ENCODE measurements at regions not wholly inside any gene's neighbourhood (a gene's known extent, or its start where the extent isn't known, plus 50 kb on each side); places are given as distances from the start of the nearest gene placed in this dataset.

DNA sequence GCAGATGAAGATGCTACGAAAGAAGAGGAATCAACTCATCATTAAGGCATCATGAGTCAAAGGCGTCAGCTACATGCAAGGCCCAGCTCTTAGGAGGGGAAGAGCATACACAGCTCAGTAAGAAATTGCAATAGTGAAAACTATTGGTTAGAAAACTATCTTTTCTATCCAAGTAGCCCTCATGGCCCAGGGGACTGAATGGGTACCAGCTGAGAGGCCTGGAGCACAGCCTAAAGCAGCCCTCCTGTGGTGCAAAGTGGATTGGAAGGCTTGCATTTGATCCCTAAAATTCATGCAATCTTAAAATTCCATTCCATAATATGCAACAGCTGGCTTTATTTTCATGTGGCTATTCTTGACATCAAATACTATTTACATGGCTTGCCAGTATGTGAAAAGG is 251.8 kb upstream of the USP24 start:
- H3K27ac ChIP-seq (ENCODE audit: low read depth, low read length, poor library complexity, severe bottlenecking) = no peak overlapping the region
- H3K4me2 ChIP-seq (ENCODE audit: low read length) = no peak overlapping the region
- no peaks in the 10 kb centered on the region for H3K4me1 ChIP-seq (ENCODE audit: insufficient read depth, low read length, severe bottlenecking)
- no peak overlapping the region for H3K4me3 ChIP-seq (ENCODE audit: low read depth, low read length, poor library complexity, severe bottlenecking)
- H3K79me2 ChIP-seq (ENCODE audit: insufficient read depth, low read length) = no peaks in the 10 kb centered on the region
- no peak for TF ChIP-seq EZH2 (IDR thresholded peaks at IDR 0.05; ENCODE audit: borderline replicate concordance, low read length)
- TF ChIP-seq, protein P1, sequence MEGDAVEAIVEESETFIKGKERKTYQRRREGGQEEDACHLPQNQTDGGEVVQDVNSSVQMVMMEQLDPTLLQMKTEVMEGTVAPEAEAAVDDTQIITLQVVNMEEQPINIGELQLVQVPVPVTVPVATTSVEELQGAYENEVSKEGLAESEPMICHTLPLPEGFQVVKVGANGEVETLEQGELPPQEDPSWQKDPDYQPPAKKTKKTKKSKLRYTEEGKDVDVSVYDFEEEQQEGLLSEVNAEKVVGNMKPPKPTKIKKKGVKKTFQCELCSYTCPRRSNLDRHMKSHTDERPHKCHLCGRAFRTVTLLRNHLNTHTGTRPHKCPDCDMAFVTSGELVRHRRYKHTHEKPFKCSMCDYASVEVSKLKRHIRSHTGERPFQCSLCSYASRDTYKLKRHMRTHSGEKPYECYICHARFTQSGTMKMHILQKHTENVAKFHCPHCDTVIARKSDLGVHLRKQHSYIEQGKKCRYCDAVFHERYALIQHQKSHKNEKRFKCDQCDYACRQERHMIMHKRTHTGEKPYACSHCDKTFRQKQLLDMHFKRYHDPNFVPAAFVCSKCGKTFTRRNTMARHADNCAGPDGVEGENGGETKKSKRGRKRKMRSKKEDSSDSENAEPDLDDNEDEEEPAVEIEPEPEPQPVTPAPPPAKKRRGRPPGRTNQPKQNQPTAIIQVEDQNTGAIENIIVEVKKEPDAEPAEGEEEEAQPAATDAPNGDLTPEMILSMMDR (IDR thresholded peaks at IDR 0.05; ENCODE audit: low read length) = no peak
- no peaks in the 10 kb centered on the region; the same call in 1 of the 2 replicates for H3K27me3 ChIP-seq (ENCODE audit: insufficient read depth, low read length)
- no peaks in the 10 kb centered on the region for H4K20me1 ChIP-seq (ENCODE audit: insufficient read depth, low read length)
- no peak overlapping the region for H3K9ac ChIP-seq (ENCODE audit: low read length)
- no peaks in the 10 kb centered on the region for H3K9me2 ChIP-seq (ENCODE audit: low read depth, low read length)
- H3F3A ChIP-seq (ENCODE audit: insufficient read depth, low read length) = no peaks in the 10 kb centered on the region
- no peaks in the 10 kb centered on the region for H3K9me3 ChIP-seq (ENCODE audit: low read length)
- H2AFZ ChIP-seq (ENCODE audit: low read length) = no peak overlapping the region
- no peaks in the 10 kb centered on the region for H3K36me3 ChIP-seq (ENCODE audit: insufficient read depth, low read length)

DNA sequence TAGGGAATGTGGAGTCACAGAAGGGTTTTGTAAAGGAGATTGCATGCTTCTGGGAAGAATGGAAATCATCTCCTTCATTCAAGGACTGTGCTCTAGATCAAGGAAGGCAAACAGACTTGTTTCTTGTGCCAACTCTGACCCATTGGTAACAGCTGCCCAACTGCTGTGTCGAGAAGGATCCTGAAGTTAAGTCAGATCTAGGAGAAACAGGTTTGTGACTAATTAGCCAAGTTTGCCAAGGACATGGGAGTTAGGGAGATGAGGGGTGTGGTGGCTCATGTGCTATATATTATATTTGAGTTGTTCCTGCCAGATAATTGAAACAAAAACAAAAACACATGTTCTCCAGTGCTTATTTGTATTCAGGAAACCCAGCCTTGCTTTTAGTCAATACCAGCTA is 251.2 kb upstream of the USP24 start:
- Histone ChIP-seq H3F3A (ENCODE audit: insufficient read depth, low read length) (no peaks in the 10 kb centered on the region), H3K36me3 (ENCODE audit: insufficient read depth, low read length) (no peaks in the 10 kb centered on the region), H3K27ac (ENCODE audit: low read depth, low read length, poor library complexity, severe bottlenecking) (no peak overlapping the region), H3K27me3 (ENCODE audit: insufficient read depth, low read length) (no peaks in the 10 kb centered on the region; the same call in 1 of the 2 replicates), H4K20me1 (ENCODE audit: insufficient read depth, low read length) (no peaks in the 10 kb centered on the region), H3K79me2 (ENCODE audit: insufficient read depth, low read length) (no peaks in the 10 kb centered on the region), H2AFZ (ENCODE audit: low read length) (no peak overlapping the region), H3K4me1 (ENCODE audit: insufficient read depth, low read length, severe bottlenecking) (no peaks in the 10 kb centered on the region), H3K4me2 (ENCODE audit: low read length) (no peak overlapping the region), H3K9me3 (ENCODE audit: low read length) (no peaks in the 10 kb centered on the region), H3K4me3 (ENCODE audit: low read depth, low read length, poor library complexity, severe bottlenecking) (no peak overlapping the region), H3K9ac (ENCODE audit: low read length) (no peak overlapping the region), H3K9me2 (ENCODE audit: low read depth, low read length) (no peaks in the 10 kb centered on the region)
- TF ChIP-seq EZH2 (IDR thresholded peaks at IDR 0.05; ENCODE audit: borderline replicate concordance, low read length) = no peak

DNA sequence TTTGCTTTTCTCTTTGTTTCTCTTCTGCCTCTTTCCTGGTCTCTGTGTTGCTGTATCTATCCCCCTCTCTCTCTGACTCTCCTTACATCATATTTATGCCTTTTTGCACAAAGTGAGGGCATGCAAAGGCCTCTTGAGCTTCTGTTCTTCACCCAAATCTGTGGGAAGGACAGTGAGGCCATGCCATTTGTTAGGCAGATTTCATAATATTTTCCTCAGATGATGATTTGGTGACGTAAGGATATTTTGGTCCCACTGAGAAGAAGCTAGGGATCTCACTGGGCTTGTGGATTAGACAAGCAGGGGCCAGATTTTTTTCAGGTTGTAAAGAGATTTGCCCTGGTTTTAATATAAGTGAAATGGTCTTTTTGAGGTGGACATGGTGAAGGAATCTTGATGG is 249.4 kb upstream of the USP24 start:
- Histone ChIP-seq H3K9ac (ENCODE audit: low read length) (no peak overlapping the region), H3K27ac (ENCODE audit: low read depth, low read length, poor library complexity, severe bottlenecking) (no peak overlapping the region)

More for the DNA sequence above, 249.4 kb upstream of the USP24 start:
- no peaks in the 10 kb centered on the region for H3K79me2 ChIP-seq (ENCODE audit: insufficient read depth, low read length)
- no peak overlapping the region for H3K4me2 ChIP-seq (ENCODE audit: low read length)
- no peaks in the 10 kb centered on the region for H4K20me1 ChIP-seq (ENCODE audit: insufficient read depth, low read length)
- no peak overlapping the region for H2AFZ ChIP-seq (ENCODE audit: low read length)
- H3K4me1 ChIP-seq (ENCODE audit: insufficient read depth, low read length, severe bottlenecking) = no peaks in the 10 kb centered on the region
- no peaks in the 10 kb centered on the region; the same call in 1 of the 2 replicates for H3K27me3 ChIP-seq (ENCODE audit: insufficient read depth, low read length)
- H3K9me3 ChIP-seq (ENCODE audit: low read length) = no peaks in the 10 kb centered on the region
- no peaks in the 10 kb centered on the region for H3K36me3 ChIP-seq (ENCODE audit: insufficient read depth, low read length)
- TF ChIP-seq EZH2 (IDR thresholded peaks at IDR 0.05; ENCODE audit: borderline replicate concordance, low read length) = no peak
- TF ChIP-seq, protein P1 (IDR thresholded peaks at IDR 0.05; ENCODE audit: low read length) = no peak
- H3K4me3 ChIP-seq (ENCODE audit: low read depth, low read length, poor library complexity, severe bottlenecking) = no peak overlapping the region
- H3F3A ChIP-seq (ENCODE audit: insufficient read depth, low read length) = no peaks in the 10 kb centered on the region
- no peaks in the 10 kb centered on the region for H3K9me2 ChIP-seq (ENCODE audit: low read depth, low read length)
